KMS-11 (cell line): ENCODE measurements at regions not wholly inside any gene's neighbourhood (a gene's known extent, or its start where the extent isn't known, plus 50 kb on each side); places are given as distances from the start of the nearest gene placed in this dataset.

Experiments
- H2AFZ ChIP-seq: fragments of 200-600 bp; sonication (generic); 2 replicates; pipeline ENCODE4 v1.6.1; 2016; ENCODE audit warnings: antibody characterized with exemption, mixed run types, low read depth
- H3K27ac ChIP-seq: fragments of 200-600 bp; sonication (generic); 2 replicates; pipeline ENCODE4 v1.6.1; 2016; ENCODE audit warnings: mild to moderate bottlenecking, mixed run types
- H3K27me3 ChIP-seq: fragments of 200-600 bp; sonication (generic); 2 replicates; pipeline ENCODE4 v1.6.1; 2017; ENCODE audit warnings: mild to moderate bottlenecking, low read depth, mixed run types, moderate library complexity; ENCODE audit not compliant: insufficient read depth
- H3K36me3 ChIP-seq: fragments of 200-600 bp; sonication (generic); 2 replicates; pipeline ENCODE4 v1.6.1; 2017; ENCODE audit warnings: mild to moderate bottlenecking, mixed run types; ENCODE audit not compliant: insufficient read depth
- H3K4me1 ChIP-seq: fragments of 200-600 bp; sonication (generic); 2 replicates; pipeline ENCODE4 v1.6.1; 2016; ENCODE audit warnings: mild to moderate bottlenecking, low read depth, mixed run types; ENCODE audit not compliant: poor library complexity, severe bottlenecking
- H3K4me2 ChIP-seq: fragments of 200-600 bp; sonication (generic); 2 replicates; pipeline ENCODE4 v1.7.0; 2016; ENCODE audit warnings: mild to moderate bottlenecking, mixed run types
- H3K4me3 ChIP-seq: fragments of 200-600 bp; sonication (generic); IDR thresholded peaks from 2 replicates; pipeline ENCODE4 v1.6.1; 2017; ENCODE audit warnings: low read depth, low read length, mixed read lengths; ENCODE audit not compliant: insufficient read depth
- H3K79me2 ChIP-seq: fragments of 200-600 bp; sonication (generic); 2 replicates; pipeline ENCODE4 v1.6.1; 2016; ENCODE audit warnings: low read depth, mixed run types; ENCODE audit not compliant: insufficient read depth
- H3K9ac ChIP-seq: fragments of 200-600 bp; sonication (generic); 2 replicates; pipeline ENCODE4 v1.6.1; 2016; ENCODE audit warnings: mild to moderate bottlenecking, mixed run types
- H4K20me1 ChIP-seq: fragments of 200-600 bp; sonication (generic); 2 replicates; pipeline ENCODE4 v1.6.1; 2016; ENCODE audit warnings: mild to moderate bottlenecking, mixed run types; ENCODE audit not compliant: insufficient read depth
- CTCF ChIP-seq: fragments of 200-600 bp; sonication (generic); conservative IDR thresholded peaks from 2 replicates; pipeline ENCODE4 v1.6.1; 2017; ENCODE audit warnings: low read depth, mild to moderate bottlenecking, antibody characterized with exemption, low read length, moderate library complexity, mixed read lengths

GRCh38 chr10:121291823-121292222 lies 306.4 kb downstream of the FGFR2 start:
- H3K27me3 ChIP-seq: no peaks in the 10 kb centered on the region
- no peaks in the 10 kb centered on the region for H3K79me2 ChIP-seq
- H3K9ac ChIP-seq: no peak overlapping the region
- no peak for TF ChIP-seq CTCF
- H2AFZ ChIP-seq: no peak overlapping the region
- H3K4me1 ChIP-seq: no peaks in the 10 kb centered on the region
- no peaks in the 10 kb centered on the region for H4K20me1 ChIP-seq
- H3K36me3 ChIP-seq: no peaks in the 10 kb centered on the region
- H3K4me2 ChIP-seq: no peak overlapping the region
- no peak overlapping the region for H3K27ac ChIP-seq
- H3K4me3 ChIP-seq: no peak overlapping the region

- Histone ChIP-seq H4K20me1 (no peaks in the 10 kb centered on the region), H3K27ac (no peak overlapping the region), H3K4me1 (no peaks in the 10 kb centered on the region), H3K9ac (no peak overlapping the region), H3K4me2 (no peak overlapping the region), H3K79me2 (no peaks in the 10 kb centered on the region), H3K36me3 (no peaks in the 10 kb centered on the region), H3K27me3 (no peaks in the 10 kb centered on the region), H2AFZ (no peak overlapping the region), H3K4me3 (no peak overlapping the region)
- no peak for TF ChIP-seq CTCF
Measured at GRCh38 chr10:121292321-121292720, 305.9 kb downstream of the FGFR2 start.

- no peak overlapping the region for H3K4me2 ChIP-seq
- no peak overlapping the region for H3K9ac ChIP-seq
- no peak overlapping the region for H2AFZ ChIP-seq
- no peak overlapping the region for H3K27ac ChIP-seq
- no peaks in the 10 kb centered on the region for H3K79me2 ChIP-seq
- no peaks in the 10 kb centered on the region for H3K4me1 ChIP-seq
- no peaks in the 10 kb centered on the region for H4K20me1 ChIP-seq
- H3K36me3 ChIP-seq: no peaks in the 10 kb centered on the region
- no peak overlapping the region for H3K4me3 ChIP-seq
- no peak for TF ChIP-seq CTCF
- H3K27me3 ChIP-seq: no peaks in the 10 kb centered on the region
Measured at GRCh38 chr10:121293110-121293509, 305.1 kb downstream of the FGFR2 start.

- Histone ChIP-seq H3K79me2 (no peaks in the 10 kb centered on the region), H3K27me3 (no peaks in the 10 kb centered on the region), H3K27ac (no peak overlapping the region), H2AFZ (no peak overlapping the region), H4K20me1 (no peaks in the 10 kb centered on the region), H3K4me1 (no peaks in the 10 kb centered on the region), H3K4me2 (no peak overlapping the region), H3K9ac (no peak overlapping the region), H3K4me3 (no peak overlapping the region), H3K36me3 (no peaks in the 10 kb centered on the region)
- no peak for TF ChIP-seq CTCF
Measured at GRCh38 chr10:121294630-121295029, 303.6 kb downstream of the FGFR2 start.

- Histone ChIP-seq H3K9ac (no peak overlapping the region), H3K79me2 (no peaks in the 10 kb centered on the region), H3K27ac (no peak overlapping the region), H4K20me1 (no peaks in the 10 kb centered on the region), H3K4me3 (no peak overlapping the region), H3K4me2 (no peak overlapping the region), H2AFZ (no peak overlapping the region), H3K4me1 (no peaks in the 10 kb centered on the region), H3K36me3 (no peaks in the 10 kb centered on the region), H3K27me3 (no peaks in the 10 kb centered on the region)
- no peak for TF ChIP-seq CTCF
Measured at GRCh38 chr10:121296378-121296777, 301.9 kb downstream of the FGFR2 start.
